Liver (tissue), 8 donors: ENCODE measurements at regions not wholly inside any gene's neighbourhood (a gene's known extent, or its start where the extent isn't known, plus 50 kb on each side); places are given as distances from the start of the nearest gene placed in this dataset.

ENCODE experiments used
- DNase-seq: peaks from one replicate; pipeline ENCODE4 v3.0.0-alpha.2; 2017; ENCODE audit warnings: low spot score
- H3K27ac ChIP-seq, 2 donors: one replicate each; pipeline ENCODE4 v1.7.0; 2013; ENCODE audit warnings: inconsistent platforms in 2 of 2, low read length in 2 of 2, control low read depth in 1 of 2, low read depth in 1 of 2, mild to moderate bottlenecking in 1 of 2
- H3K27me3 ChIP-seq, 4 donors: one replicate each; pipeline versions ENCODE4 v1.6.1 to v1.7.0; 2013; ENCODE audit warnings: low read length in 3 of 4, inconsistent platforms in 1 of 4, mild to moderate bottlenecking in 1 of 4, moderate library complexity in 1 of 4; ENCODE audit not compliant: control insufficient read depth in 4 of 4, insufficient read depth in 4 of 4
- H3K36me3 ChIP-seq, 4 donors: one replicate each; pipeline versions ENCODE4 v1.6.1 to v1.7.0; 2013; ENCODE audit warnings: low read length in 3 of 4, mild to moderate bottlenecking in 3 of 4, low read depth in 1 of 4, moderate library complexity in 1 of 4; ENCODE audit not compliant: control insufficient read depth in 4 of 4, insufficient read depth in 3 of 4
- H3K4me1 ChIP-seq, 4 donors: one replicate each; pipeline versions ENCODE4 v1.6.1 to v1.7.0; 2013; ENCODE audit warnings: low read length in 3 of 4, mild to moderate bottlenecking in 3 of 4, moderate library complexity in 1 of 4; ENCODE audit not compliant: control insufficient read depth in 4 of 4, insufficient read depth in 4 of 4
- H3K4me3 ChIP-seq, 3 donors: one replicate each; pipeline versions ENCODE4 v1.6.1 to v1.7.0; 2013; ENCODE audit warnings: low read length in 3 of 3, control low read depth in 1 of 3, low read depth in 1 of 3, mild to moderate bottlenecking in 1 of 3
- H3K9ac ChIP-seq, 2 donors: one replicate each; pipeline ENCODE4 v1.7.0; 2013; ENCODE audit warnings: low read length in 2 of 2, mild to moderate bottlenecking in 2 of 2, moderate library complexity in 2 of 2, control low read depth in 1 of 2, low read depth in 1 of 2
- H3K9me3 ChIP-seq, 4 donors: one replicate each; pipeline versions ENCODE4 v1.6.1 to v1.7.0; 2013; ENCODE audit warnings: low read length in 3 of 4; ENCODE audit not compliant: control insufficient read depth in 4 of 4
- ATF3 ChIP-seq: IDR thresholded peaks from 2 replicates; pipeline ENCODE4 v1.6.1; 2016; ENCODE audit warnings: antibody characterized with exemption
- EGR1 ChIP-seq, 2 donors: IDR thresholded peaks; 2 replicates each; pipeline ENCODE4 v1.6.1; 2016 to 2018; ENCODE audit warnings: antibody characterized with exemption in 2 of 2, low read depth in 2 of 2
- FOXA1 ChIP-seq: IDR thresholded peaks from 2 replicates; pipeline ENCODE4 v1.6.1; 2016; ENCODE audit warnings: antibody characterized with exemption
- FOXA2 ChIP-seq: IDR thresholded peaks from 2 replicates; pipeline ENCODE4 v1.6.1; 2016; ENCODE audit warnings: antibody characterized with exemption
- GABPA ChIP-seq, 2 donors: IDR thresholded peaks in 1 of 2; conservative IDR thresholded peaks in 1 of 2; 2 replicates each; pipeline ENCODE4 v1.6.1; 2016; ENCODE audit warnings: antibody characterized with exemption in 2 of 2, mild to moderate bottlenecking in 1 of 2, moderate library complexity in 1 of 2
- HNF4A ChIP-seq, 2 donors: conservative IDR thresholded peaks; 2 replicates each; pipeline ENCODE4 v1.6.1; 2016; ENCODE audit warnings: antibody characterized with exemption in 2 of 2, mild to moderate bottlenecking in 2 of 2
- HNF4G ChIP-seq: IDR thresholded peaks from 2 replicates; pipeline ENCODE4 v1.6.1; 2016; ENCODE audit warnings: antibody characterized with exemption
- JUND ChIP-seq, 2 donors: IDR thresholded peaks; 2 replicates each; pipeline ENCODE4 v1.6.1; 2016; ENCODE audit warnings: antibody characterized with exemption in 2 of 2
- MAX ChIP-seq: IDR thresholded peaks from 2 replicates; pipeline ENCODE4 v1.6.1; 2016; ENCODE audit warnings: antibody characterized with exemption
- NR2F2 ChIP-seq: IDR thresholded peaks from 2 replicates; pipeline ENCODE4 v1.6.1; 2016; ENCODE audit warnings: antibody characterized with exemption
- RAD21 ChIP-seq, 2 donors: IDR thresholded peaks; 2 replicates each; pipeline ENCODE4 v1.6.1; 2016; ENCODE audit warnings: antibody characterized with exemption in 2 of 2, mild to moderate bottlenecking in 2 of 2
- RXRA ChIP-seq, 2 donors: IDR thresholded peaks; 2 replicates each; pipeline ENCODE4 v1.6.1; 2017 to 2018; ENCODE audit warnings: antibody characterized with exemption in 2 of 2, mild to moderate bottlenecking in 1 of 2
- SP1 ChIP-seq: IDR thresholded peaks from 2 replicates; pipeline ENCODE4 v1.6.1; 2018; ENCODE audit warnings: antibody characterized with exemption, mild to moderate bottlenecking
- TAF1 ChIP-seq: conservative IDR thresholded peaks from 2 replicates; pipeline ENCODE4 v1.6.1; 2016; ENCODE audit warnings: antibody characterized with exemption, mild to moderate bottlenecking
- YY1 ChIP-seq: IDR thresholded peaks from 2 replicates; pipeline ENCODE4 v1.6.1; 2016; ENCODE audit warnings: antibody characterized with exemption, mild to moderate bottlenecking
- ZBTB33 ChIP-seq: IDR thresholded peaks from 2 replicates; pipeline ENCODE4 v1.6.1; 2016; ENCODE audit warnings: antibody characterized with exemption
- WGBS: extraction: QIAGEN DNeasy Blood & Tissue Kit; methylation state at CpG from one replicate; pipeline ENCODE4 v1.1.7; 2013; 5-methylcytosine and 5-hydroxymethylcytosine counted together
- TF ChIP-seq, protein P1 (sequence below): IDR thresholded peaks from 2 replicates; pipeline ENCODE4 v1.6.1; 2016; ENCODE audit warnings: antibody characterized with exemption, mild to moderate bottlenecking
- TF ChIP-seq, protein P2 (sequence below): fragments of 150-350 bp; IDR thresholded peaks from 2 replicates; pipeline ENCODE4 v1.5.1; 2017; ENCODE audit warnings: improper control_type of control experiment, low read depth, low read length; ENCODE audit not compliant: missing input control
- donor health status: healthy.
- donor health status: healthy.
- donor health status: healthy.
- donor health status: healthy.
- donor health status: healthy.

DNA sequence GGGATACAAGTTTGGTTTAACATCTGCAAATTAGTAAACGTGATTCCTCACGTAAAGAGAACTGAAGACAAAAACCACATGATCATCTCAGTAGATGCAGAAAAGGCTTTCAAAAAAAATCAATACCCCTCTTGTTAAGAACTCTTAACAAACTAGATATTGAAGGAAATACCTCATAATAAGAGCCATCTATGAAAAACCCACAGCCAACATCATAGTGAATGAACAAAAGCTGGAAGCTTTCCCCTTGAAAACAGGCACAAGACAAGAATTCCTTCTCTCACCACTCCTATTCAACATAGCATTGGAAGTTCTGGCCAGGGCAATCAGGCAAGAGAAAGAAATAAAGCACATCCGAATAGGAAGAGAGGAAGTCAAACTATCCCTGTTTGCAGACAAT lies 160.5 kb downstream of the CSNK2A3 start:
- 76% methylated on average over 3 of the region's 3 CpGs for WGBS
- no peak overlapping the region for H3K9ac ChIP-seq
- H3K27ac ChIP-seq: no peak overlapping the region
- H3K4me1 ChIP-seq: no peaks in the 10 kb centered on the region
- H3K36me3 ChIP-seq: no peaks in the 10 kb centered on the region
- no peak for TF ChIP-seq YY1
- no peak for TF ChIP-seq RAD21 (IDR thresholded peaks at IDR 0.05)
- TF ChIP-seq, protein P1, sequence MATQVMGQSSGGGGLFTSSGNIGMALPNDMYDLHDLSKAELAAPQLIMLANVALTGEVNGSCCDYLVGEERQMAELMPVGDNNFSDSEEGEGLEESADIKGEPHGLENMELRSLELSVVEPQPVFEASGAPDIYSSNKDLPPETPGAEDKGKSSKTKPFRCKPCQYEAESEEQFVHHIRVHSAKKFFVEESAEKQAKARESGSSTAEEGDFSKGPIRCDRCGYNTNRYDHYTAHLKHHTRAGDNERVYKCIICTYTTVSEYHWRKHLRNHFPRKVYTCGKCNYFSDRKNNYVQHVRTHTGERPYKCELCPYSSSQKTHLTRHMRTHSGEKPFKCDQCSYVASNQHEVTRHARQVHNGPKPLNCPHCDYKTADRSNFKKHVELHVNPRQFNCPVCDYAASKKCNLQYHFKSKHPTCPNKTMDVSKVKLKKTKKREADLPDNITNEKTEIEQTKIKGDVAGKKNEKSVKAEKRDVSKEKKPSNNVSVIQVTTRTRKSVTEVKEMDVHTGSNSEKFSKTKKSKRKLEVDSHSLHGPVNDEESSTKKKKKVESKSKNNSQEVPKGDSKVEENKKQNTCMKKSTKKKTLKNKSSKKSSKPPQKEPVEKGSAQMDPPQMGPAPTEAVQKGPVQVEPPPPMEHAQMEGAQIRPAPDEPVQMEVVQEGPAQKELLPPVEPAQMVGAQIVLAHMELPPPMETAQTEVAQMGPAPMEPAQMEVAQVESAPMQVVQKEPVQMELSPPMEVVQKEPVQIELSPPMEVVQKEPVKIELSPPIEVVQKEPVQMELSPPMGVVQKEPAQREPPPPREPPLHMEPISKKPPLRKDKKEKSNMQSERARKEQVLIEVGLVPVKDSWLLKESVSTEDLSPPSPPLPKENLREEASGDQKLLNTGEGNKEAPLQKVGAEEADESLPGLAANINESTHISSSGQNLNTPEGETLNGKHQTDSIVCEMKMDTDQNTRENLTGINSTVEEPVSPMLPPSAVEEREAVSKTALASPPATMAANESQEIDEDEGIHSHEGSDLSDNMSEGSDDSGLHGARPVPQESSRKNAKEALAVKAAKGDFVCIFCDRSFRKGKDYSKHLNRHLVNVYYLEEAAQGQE: no peak
- TF ChIP-seq SP1: no peak
- no peak for TF ChIP-seq TAF1
- H3K9me3 ChIP-seq: no peaks in the 10 kb centered on the region
- DNase-seq: no peak
- no peak overlapping the region for H3K4me3 ChIP-seq
- H3K27me3 ChIP-seq: no peaks in the 10 kb centered on the region

- Histone ChIP-seq H3K27me3 (no peaks in the 10 kb centered on the region), H3K4me3 (no peak overlapping the region), H3K9me3 (no peaks in the 10 kb centered on the region), H3K4me1 (no peaks in the 10 kb centered on the region), H3K36me3 (no peaks in the 10 kb centered on the region), H3K27ac (no peak overlapping the region), H3K9ac (no peak overlapping the region)
- WGBS: 76% methylated on average over 3 of the region's 3 CpGs
- no peak for DNase-seq
- no peak for TF ChIP-seq FOXA2
- no peak for TF ChIP-seq NR2F2
- TF ChIP-seq MAX: no peak
- no peak for TF ChIP-seq GABPA (IDR thresholded peaks at IDR 0.05 in 1 of 2, conservative IDR thresholded peaks at IDR 0.05 in 1 of 2)
- no peak for TF ChIP-seq TAF1
- TF ChIP-seq ZBTB33: no peak
- TF ChIP-seq RAD21 (IDR thresholded peaks at IDR 0.05): no peak
- TF ChIP-seq HNF4A (conservative IDR thresholded peaks at IDR 0.05): no peak
- TF ChIP-seq, protein P2, sequence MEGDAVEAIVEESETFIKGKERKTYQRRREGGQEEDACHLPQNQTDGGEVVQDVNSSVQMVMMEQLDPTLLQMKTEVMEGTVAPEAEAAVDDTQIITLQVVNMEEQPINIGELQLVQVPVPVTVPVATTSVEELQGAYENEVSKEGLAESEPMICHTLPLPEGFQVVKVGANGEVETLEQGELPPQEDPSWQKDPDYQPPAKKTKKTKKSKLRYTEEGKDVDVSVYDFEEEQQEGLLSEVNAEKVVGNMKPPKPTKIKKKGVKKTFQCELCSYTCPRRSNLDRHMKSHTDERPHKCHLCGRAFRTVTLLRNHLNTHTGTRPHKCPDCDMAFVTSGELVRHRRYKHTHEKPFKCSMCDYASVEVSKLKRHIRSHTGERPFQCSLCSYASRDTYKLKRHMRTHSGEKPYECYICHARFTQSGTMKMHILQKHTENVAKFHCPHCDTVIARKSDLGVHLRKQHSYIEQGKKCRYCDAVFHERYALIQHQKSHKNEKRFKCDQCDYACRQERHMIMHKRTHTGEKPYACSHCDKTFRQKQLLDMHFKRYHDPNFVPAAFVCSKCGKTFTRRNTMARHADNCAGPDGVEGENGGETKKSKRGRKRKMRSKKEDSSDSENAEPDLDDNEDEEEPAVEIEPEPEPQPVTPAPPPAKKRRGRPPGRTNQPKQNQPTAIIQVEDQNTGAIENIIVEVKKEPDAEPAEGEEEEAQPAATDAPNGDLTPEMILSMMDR: no peak
- no peak for TF ChIP-seq YY1
- TF ChIP-seq FOXA1: no peak
- no peak for TF ChIP-seq RXRA (IDR thresholded peaks at IDR 0.05)
- no peak for TF ChIP-seq EGR1 (IDR thresholded peaks at IDR 0.05; ENCODE audit: low read depth in 2 of 2)
- TF ChIP-seq, protein P1: no peak
- no peak for TF ChIP-seq ATF3
- no peak for TF ChIP-seq HNF4G
- no peak for TF ChIP-seq JUND (IDR thresholded peaks at IDR 0.05)
- no peak for TF ChIP-seq SP1
Observed at GRCh38 chr11:11189506-11189905, 163.5 kb downstream of the CSNK2A3 start.
